Left lung (tissue), 4 donors: ENCODE measurements at regions not wholly inside any gene's neighbourhood (a gene's known extent, or its start where the extent isn't known, plus 50 kb on each side); places are given as distances from the start of the nearest gene placed in this dataset.

Experiments used
- ATAC-seq: fragments of 200-7000 bp; cut with Tn5 transposase; one replicate; pipeline ENCODE4 v1.9.1; 2020; ENCODE audit warnings: moderate library complexity
- DNase-seq, 4 donors: peaks; one replicate each; pipeline ENCODE4 v3.0.0-alpha.2; 2013 to 2020
- H3K27ac ChIP-seq, 2 donors: fragments of 200-600 bp; sonication (generic) in 1 of 2; one replicate each; pipeline versions ENCODE4 v1.5.0 to v1.8.0; 2020 to 2021
- H3K27me3 ChIP-seq, 2 donors: fragments of 200-600 bp; sonication (generic) in 1 of 2; one replicate each; pipeline versions ENCODE4 v1.5.0 to v1.8.0; 2020 to 2021
- H3K36me3 ChIP-seq, 2 donors: fragments of 200-600 bp; sonication (generic) in 1 of 2; one replicate each; pipeline versions ENCODE4 v1.5.0 to v1.8.0; 2020 to 2021
- H3K4me1 ChIP-seq, 2 donors: fragments of 200-600 bp; one replicate each; pipeline ENCODE4 v1.8.0; 2021
- H3K4me3 ChIP-seq, 2 donors: fragments of 200-600 bp; sonication (generic) in 1 of 2; one replicate each; pipeline versions ENCODE4 v1.5.0 to v1.8.0; 2020 to 2021; ENCODE audit warnings: mild to moderate bottlenecking in 1 of 2
- H3K9me3 ChIP-seq, 2 donors: fragments of 200-600 bp; sonication (generic) in 1 of 2; one replicate each; pipeline versions ENCODE4 v1.5.0 to v1.8.0; 2020 to 2021
- CTCF ChIP-seq, 2 donors: fragments of 200-600 bp; sonication (generic) in 1 of 2; IDR thresholded peaks; one replicate each; pipeline versions ENCODE4 v1.5.0 to v1.8.0; 2021; ENCODE audit warnings: antibody characterized with exemption in 2 of 2
- intact Hi-C, 2 donors: fragments of 100-400 bp; cut with DNase I; formaldehyde crosslinking; loops; one replicate each; pipeline versions ENCODE4 v1.11.2 to v1.14.2; 2022
- donor health status: DM: no; HTN: yes; CAD: no.
- donor health status: DM: no; HTN: no; CAD: no.

- H3K27me3 ChIP-seq, result no peaks in the 10 kb centered on the region
- intact Hi-C loops, result no loop called here
- no peak for DNase-seq
- H3K4me1 ChIP-seq, result no peaks in the 10 kb centered on the region
- peaks cover 0 to 4% of the 10 kb centered on the region in 2 donors for H3K9me3 ChIP-seq
- H3K36me3 ChIP-seq, result no peaks in the 10 kb centered on the region
- no peak overlapping the region for H3K27ac ChIP-seq
- no peak for ATAC-seq
- H3K4me3 ChIP-seq, result no peak overlapping the region
- TF ChIP-seq CTCF (IDR thresholded peaks at IDR 0.05), result no peak
Observed at GRCh38 chr21:35390013-35390776, 341.1 kb upstream of the RUNX1 start.

GRCh38 chr21:35386491-35387079 lies 337.5 kb upstream of the RUNX1 start:
- ATAC-seq, result no peak

GRCh38 chr21:35384375-35384774 lies 335.3 kb upstream of the RUNX1 start:
- Histone ChIP-seq H3K27ac (no peak overlapping the region), H3K36me3 (no peaks in the 10 kb centered on the region), H3K4me1 (no peaks in the 10 kb centered on the region), H3K27me3 (no peaks in the 10 kb centered on the region), H3K9me3 (peaks cover 0 to 4% of the 10 kb centered on the region in 2 donors), H3K4me3 (no peak overlapping the region)
- ATAC-seq (no peak), DNase-seq (no peak)
- TF ChIP-seq CTCF (IDR thresholded peaks at IDR 0.05), result no peak
- intact Hi-C loops, result no loop called here

More at GRCh38 chr21:35386491-35387079, 337.5 kb upstream of the RUNX1 start:
- H3K9me3 ChIP-seq, result peaks cover 0 to 4% of the 10 kb centered on the region in 2 donors
- no peaks in the 10 kb centered on the region for H3K27me3 ChIP-seq
- TF ChIP-seq CTCF (IDR thresholded peaks at IDR 0.05), result no peak
- H3K36me3 ChIP-seq, result no peaks in the 10 kb centered on the region
- no peak for DNase-seq
- no peak overlapping the region for H3K4me3 ChIP-seq
- H3K27ac ChIP-seq, result no peak overlapping the region
- intact Hi-C loops, result no loop called here
- H3K4me1 ChIP-seq, result no peaks in the 10 kb centered on the region

- H3K4me1 ChIP-seq, result no peaks in the 10 kb centered on the region
Observed at GRCh38 chr21:35382696-35383095, 333.6 kb upstream of the RUNX1 start.

More at GRCh38 chr21:35382696-35383095, 333.6 kb upstream of the RUNX1 start:
- Histone ChIP-seq H3K4me3 (no peak overlapping the region), H3K36me3 (no peaks in the 10 kb centered on the region), H3K27ac (no peak overlapping the region), H3K9me3 (no peaks in the 10 kb centered on the region), H3K27me3 (no peaks in the 10 kb centered on the region)
- no peak for DNase-seq
- intact Hi-C loops, result no loop called here
- no peak for TF ChIP-seq CTCF (IDR thresholded peaks at IDR 0.05)
- no peak for ATAC-seq
